Gastroesophageal sphincter (tissue), 3 donors: ENCODE measurements at regions not wholly inside any gene's neighbourhood (a gene's known extent, or its start where the extent isn't known, plus 50 kb on each side); places are given as distances from the start of the nearest gene placed in this dataset.

Experiments
- CTCF ChIP-seq, 4 experiments: fragments of 200-600 bp in 2 of 4; fragments of 450-650 bp in 2 of 4; sonication (generic) in 1 of 4; IDR thresholded peaks; one replicate each; pipeline ENCODE4 v1.5.1; 2017 to 2019; ENCODE audit warnings: antibody characterized with exemption in 4 of 4, mild to moderate bottlenecking in 2 of 4, moderate library complexity in 2 of 4
- POLR2A ChIP-seq, 2 donors: fragments of 450-650 bp; IDR thresholded peaks; one replicate each; pipeline ENCODE4 v1.6.1; 2017; ENCODE audit warnings: antibody characterized with exemption in 2 of 2, mild to moderate bottlenecking in 2 of 2, moderate library complexity in 1 of 2
- POLR2AphosphoS5 ChIP-seq: sonication (generic); formaldehyde crosslinking; IDR thresholded peaks from one replicate; pipeline ENCODE4 v1.6.1; 2017; ENCODE audit warnings: antibody characterized with exemption

DNA sequence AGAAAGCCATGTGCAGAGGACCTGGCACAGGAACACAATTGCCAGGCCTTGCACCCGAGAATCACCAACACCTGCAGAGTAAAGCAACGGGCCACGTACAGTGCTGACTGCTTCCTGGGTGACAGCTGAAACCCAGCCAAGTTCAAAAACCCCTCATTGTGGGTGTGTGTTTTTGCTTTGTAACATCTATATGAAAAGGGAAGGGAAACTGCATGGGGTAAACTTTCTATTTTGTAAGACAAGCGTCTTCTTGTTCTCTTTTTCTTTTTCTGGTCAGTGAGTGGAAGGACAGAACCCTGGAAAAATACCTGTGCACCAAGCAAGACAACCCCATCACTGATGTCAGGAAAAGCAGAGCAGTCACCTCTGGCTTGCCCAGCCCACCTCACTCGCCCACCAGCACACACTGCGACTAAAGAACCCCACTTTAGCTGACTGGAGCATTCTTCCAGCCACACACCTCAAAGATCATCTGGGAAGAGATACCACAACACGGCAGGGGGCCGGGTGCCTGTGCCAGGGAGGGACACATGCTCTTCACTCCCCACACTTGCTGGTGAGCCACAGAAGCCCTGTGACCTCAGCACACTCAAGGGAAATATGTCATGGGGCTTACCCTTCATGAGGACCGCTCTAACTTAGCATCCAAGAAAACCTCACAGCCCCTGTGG is 172.3 kb downstream of the NDUFA12 start:
- TF ChIP-seq CTCF (IDR thresholded peaks at IDR 0.05) (no peak), POLR2AphosphoS5 (no peak), POLR2A (IDR thresholded peaks at IDR 0.05) (no peak)
